GM18502 (cell line): ENCODE measurements at regions not wholly inside any gene's neighbourhood (a gene's known extent, or its start where the extent isn't known, plus 50 kb on each side); places are given as distances from the start of the nearest gene placed in this dataset.
"Not testable (repeated sequence)": the region's sequence is repeated elsewhere in the genome, so short reads cannot be mapped to it uniquely, and the experiment has no call there.

ENCODE experiments used
- ATAC-seq: cut with Tn5 transposase; IDR thresholded peaks from one replicate; pipeline ENCODE4 v1.9.1; 2021; ENCODE audit warnings: mild to moderate bottlenecking; ENCODE audit not compliant: unreplicated experiment, poor library complexity

DNA sequence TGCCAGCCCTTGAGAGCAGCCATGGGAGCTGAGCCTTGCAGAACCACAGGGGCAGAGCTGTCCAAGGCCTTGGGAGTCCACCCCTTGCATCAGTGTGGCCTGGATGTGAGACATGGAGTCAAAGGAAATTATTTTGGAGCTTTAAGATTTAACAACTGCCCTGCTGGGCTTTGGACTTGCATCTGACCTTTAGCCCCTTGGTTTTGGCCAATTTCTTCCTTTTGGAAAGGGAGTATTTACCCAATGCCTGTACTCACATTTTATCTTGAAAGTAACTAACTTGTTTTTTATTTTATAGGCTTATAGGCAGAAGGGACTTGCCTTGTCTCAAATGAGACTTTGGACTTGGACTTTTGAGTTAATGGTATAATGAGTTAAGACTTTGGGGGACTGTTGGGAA lies 92.7 kb downstream of the EHF start:
- not testable (repeated sequence) for ATAC-seq
